Gastrocnemius medialis (tissue), 4 donors: ENCODE measurements at regions not wholly inside any gene's neighbourhood (a gene's known extent, or its start where the extent isn't known, plus 50 kb on each side); places are given as distances from the start of the nearest gene placed in this dataset.

Experiments
- ATAC-seq, 2 donors: fragments of 150-250 bp; one replicate each; pipeline ENCODE4 v1.9.1; 2016
- DNase-seq, 2 donors: peaks; one replicate each; pipeline ENCODE4 v3.0.0-alpha.2; 2019
- H3K27ac ChIP-seq, 4 donors: fragments of 200-600 bp; sonication (generic); 1 replicate in 1 of 4; 2 replicates in 3 of 4; pipeline ENCODE4 v1.5.1; 2016 to 2018; ENCODE audit warnings: mild to moderate bottlenecking in 2 of 4, moderate library complexity in 1 of 4
- H3K27me3 ChIP-seq, 3 donors: fragments of 200-600 bp; sonication (generic) in 2 of 3; 1 replicate in 1 of 3; 2 replicates in 2 of 3; pipeline versions ENCODE4 v1.5.1 to v1.6.0; 2016 to 2019; ENCODE audit warnings: mild to moderate bottlenecking in 1 of 3, moderate library complexity in 1 of 3
- H3K36me3 ChIP-seq, 2 donors: fragments of 200-600 bp; sonication (generic) in 1 of 2; one replicate each; pipeline ENCODE4 v1.5.1; 2017 to 2018
- H3K4me1 ChIP-seq, 2 donors: fragments of 200-600 bp; sonication (generic) in 1 of 2; one replicate each; pipeline ENCODE4 v1.5.1; 2016 to 2017; ENCODE audit warnings: mild to moderate bottlenecking in 2 of 2
- H3K4me3 ChIP-seq, 4 donors: fragments of 200-600 bp; sonication (generic) in 3 of 4; 1 replicate in 1 of 4; 2 replicates in 3 of 4; pipeline ENCODE4 v1.5.1; 2016 to 2019; ENCODE audit warnings: mild to moderate bottlenecking in 2 of 4
- H3K9me3 ChIP-seq, 3 donors: fragments of 200-600 bp; sonication (generic) in 2 of 3; 1 replicate in 1 of 3; 2 replicates in 2 of 3; pipeline ENCODE4 v1.5.1; 2016 to 2019
- POLR2A ChIP-seq, 2 donors: fragments of 450-650 bp; IDR thresholded peaks; one replicate each; pipeline ENCODE4 v1.6.1; 2017; ENCODE audit warnings: antibody characterized with exemption in 2 of 2, mild to moderate bottlenecking in 2 of 2, moderate library complexity in 2 of 2
- in situ Hi-C, 4 donors: fragments of 200-750 bp; cut with MboI; loops; one replicate each; pipeline versions ENCODE4 v1.15.0 to v1.8.0; 2017; ENCODE audit warnings: low sequenced_read_pairs in 4 of 4
- intact Hi-C: fragments of 100-400 bp; cut with DNase I; formaldehyde crosslinking; loops from one replicate; pipeline ENCODE4 v1.15.1; 2023; ENCODE audit warnings: low total_unique reads
- TF ChIP-seq, protein P1 (sequence below), 5 experiments: fragments of 450-650 bp in 3 of 5; fragments of 200-600 bp in 2 of 5; sonication (generic) in 2 of 5; IDR thresholded peaks in 4 of 5; conservative IDR thresholded peaks in 1 of 5; 1 replicate in 4 of 5; 2 replicates in 1 of 5; pipeline ENCODE4 v1.5.1; 2016 to 2019; ENCODE audit warnings: antibody characterized with exemption in 5 of 5, mild to moderate bottlenecking in 3 of 5, moderate library complexity in 3 of 5

DNA sequence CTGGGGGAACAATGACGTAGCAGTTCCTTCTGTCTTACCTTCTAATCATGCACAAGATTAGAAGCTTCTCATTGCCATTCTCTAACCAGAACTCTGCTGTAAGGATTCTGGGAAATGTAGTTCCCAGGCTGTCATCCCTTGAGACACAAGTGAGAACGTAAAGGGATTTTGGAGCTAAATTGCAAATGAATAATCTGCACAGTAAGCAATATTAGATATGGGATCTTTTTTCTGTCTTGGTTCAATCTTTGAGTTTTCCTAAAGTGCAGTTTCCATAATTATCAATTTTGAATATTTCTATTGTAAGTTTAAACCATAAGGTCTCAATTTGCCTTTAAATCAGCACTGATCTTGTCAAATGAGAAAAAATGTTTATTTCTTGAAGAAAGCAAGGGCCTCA, 189.7 kb upstream of the PLPPR1 start:
- no peaks in the 10 kb centered on the region for H3K4me1 ChIP-seq
- intact Hi-C loops, result no loop called here
- no peaks in the 10 kb centered on the region for H3K36me3 ChIP-seq
- no peak for ATAC-seq
- H3K9me3 ChIP-seq, result no peaks in the 10 kb centered on the region
- in situ Hi-C loops, result no loop called here
- no peak overlapping the region for H3K4me3 ChIP-seq
- no peak for DNase-seq
- TF ChIP-seq, protein P1, sequence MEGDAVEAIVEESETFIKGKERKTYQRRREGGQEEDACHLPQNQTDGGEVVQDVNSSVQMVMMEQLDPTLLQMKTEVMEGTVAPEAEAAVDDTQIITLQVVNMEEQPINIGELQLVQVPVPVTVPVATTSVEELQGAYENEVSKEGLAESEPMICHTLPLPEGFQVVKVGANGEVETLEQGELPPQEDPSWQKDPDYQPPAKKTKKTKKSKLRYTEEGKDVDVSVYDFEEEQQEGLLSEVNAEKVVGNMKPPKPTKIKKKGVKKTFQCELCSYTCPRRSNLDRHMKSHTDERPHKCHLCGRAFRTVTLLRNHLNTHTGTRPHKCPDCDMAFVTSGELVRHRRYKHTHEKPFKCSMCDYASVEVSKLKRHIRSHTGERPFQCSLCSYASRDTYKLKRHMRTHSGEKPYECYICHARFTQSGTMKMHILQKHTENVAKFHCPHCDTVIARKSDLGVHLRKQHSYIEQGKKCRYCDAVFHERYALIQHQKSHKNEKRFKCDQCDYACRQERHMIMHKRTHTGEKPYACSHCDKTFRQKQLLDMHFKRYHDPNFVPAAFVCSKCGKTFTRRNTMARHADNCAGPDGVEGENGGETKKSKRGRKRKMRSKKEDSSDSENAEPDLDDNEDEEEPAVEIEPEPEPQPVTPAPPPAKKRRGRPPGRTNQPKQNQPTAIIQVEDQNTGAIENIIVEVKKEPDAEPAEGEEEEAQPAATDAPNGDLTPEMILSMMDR (IDR thresholded peaks at IDR 0.05 in 4 of 5, conservative IDR thresholded peaks at IDR 0.05 in 1 of 5), result no peak
- TF ChIP-seq POLR2A (IDR thresholded peaks at IDR 0.05), result no peak
- H3K27ac ChIP-seq, result no peak overlapping the region
- H3K27me3 ChIP-seq, result no peaks in the 10 kb centered on the region

DNA sequence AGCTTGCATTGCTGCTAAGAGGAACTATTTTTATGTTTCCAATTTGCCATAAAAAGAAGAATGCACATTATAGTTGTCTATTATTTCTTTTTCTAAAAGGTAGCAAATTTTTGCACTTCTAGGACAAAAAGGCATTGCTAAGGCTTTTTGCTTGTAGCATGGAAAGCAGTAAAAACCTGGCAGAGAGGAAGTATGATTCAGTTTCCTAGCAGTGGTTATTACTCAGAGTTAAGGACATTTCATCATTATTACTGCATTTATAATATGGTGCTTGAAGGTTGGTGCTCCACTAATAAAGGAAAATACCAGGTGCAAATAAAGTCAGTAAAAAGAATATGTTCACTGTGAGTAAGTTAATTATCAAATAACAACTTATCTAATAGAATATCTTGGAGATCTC, 179.8 kb upstream of the PLPPR1 start:
- Histone ChIP-seq H3K9me3 (no peaks in the 10 kb centered on the region), H3K27ac (no peak overlapping the region), H3K36me3 (no peaks in the 10 kb centered on the region), H3K4me1 (no peaks in the 10 kb centered on the region), H3K27me3 (no peaks in the 10 kb centered on the region), H3K4me3 (no peak overlapping the region)
- ATAC-seq (no peak), DNase-seq (no peak)
- intact Hi-C loops, result no loop called here
- TF ChIP-seq, protein P1 (IDR thresholded peaks at IDR 0.05 in 4 of 5, conservative IDR thresholded peaks at IDR 0.05 in 1 of 5), result no peak
- no peak for TF ChIP-seq POLR2A (IDR thresholded peaks at IDR 0.05)
- in situ Hi-C loops, result no loop called here

DNA sequence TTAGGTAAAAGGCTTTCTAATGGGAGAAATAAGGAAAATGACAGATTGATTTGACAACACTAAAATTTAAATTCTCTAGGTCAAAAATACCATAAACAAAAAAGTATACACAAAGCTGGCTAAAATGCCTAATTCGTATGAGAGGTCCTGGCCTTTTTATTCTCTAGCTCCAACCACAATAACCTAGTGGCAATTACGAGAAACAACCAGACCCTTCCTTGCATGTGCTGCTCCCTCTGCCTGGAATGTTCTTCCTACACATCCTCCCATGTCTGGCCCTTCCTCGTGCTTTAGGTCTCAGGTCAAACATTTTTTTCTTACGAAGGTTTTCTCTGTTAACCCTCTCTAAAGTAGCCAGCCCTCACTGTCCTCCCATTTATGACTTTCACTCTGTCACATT, 176.4 kb upstream of the PLPPR1 start:
- H3K4me3 ChIP-seq, result no peak overlapping the region
- H3K27me3 ChIP-seq, result no peaks in the 10 kb centered on the region
- ATAC-seq (no peak), DNase-seq (no peak)
- H3K27ac ChIP-seq, result no peak overlapping the region
- intact Hi-C loops (no loop called here), in situ Hi-C loops (no loop called here)
- H3K36me3 ChIP-seq, result no peaks in the 10 kb centered on the region
- no peak for TF ChIP-seq POLR2A (IDR thresholded peaks at IDR 0.05)
- TF ChIP-seq, protein P1 (IDR thresholded peaks at IDR 0.05 in 4 of 5, conservative IDR thresholded peaks at IDR 0.05 in 1 of 5), result no peak
- H3K4me1 ChIP-seq, result no peaks in the 10 kb centered on the region
- H3K9me3 ChIP-seq, result no peaks in the 10 kb centered on the region

DNA sequence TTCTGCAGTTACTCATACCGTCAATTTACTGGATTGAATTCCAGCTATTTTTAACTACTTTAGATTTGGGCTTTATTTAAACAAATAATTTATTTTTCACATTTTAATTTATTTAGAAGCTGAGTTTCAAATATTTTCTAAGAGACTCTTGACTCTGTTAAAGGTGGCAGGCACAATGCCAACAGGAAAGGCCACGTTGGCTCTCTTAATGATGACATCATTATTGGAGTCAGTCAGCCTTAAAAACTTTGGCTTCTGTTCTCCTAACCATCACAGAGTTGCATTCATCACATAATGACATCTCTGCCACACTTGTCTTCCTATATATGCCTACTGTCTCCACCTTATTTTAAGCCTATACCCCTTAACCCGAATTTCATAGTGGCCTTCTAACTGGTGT, 172.3 kb upstream of the PLPPR1 start:
- H3K4me1 ChIP-seq, result no peaks in the 10 kb centered on the region
- H3K9me3 ChIP-seq, result peaks cover 0 to 6% (median 0%) of the 10 kb centered on the region in 3 donors
- DNase-seq (no peak), ATAC-seq (no peak)
- no peaks in the 10 kb centered on the region for H3K36me3 ChIP-seq
- H3K4me3 ChIP-seq, result no peak overlapping the region
- in situ Hi-C loops, result no loop called here
- TF ChIP-seq, protein P1 (IDR thresholded peaks at IDR 0.05 in 4 of 5, conservative IDR thresholded peaks at IDR 0.05 in 1 of 5), result no peak
- TF ChIP-seq POLR2A (IDR thresholded peaks at IDR 0.05), result no peak
- H3K27ac ChIP-seq, result no peak overlapping the region
- intact Hi-C loops, result no loop called here
- no peaks in the 10 kb centered on the region for H3K27me3 ChIP-seq

DNA sequence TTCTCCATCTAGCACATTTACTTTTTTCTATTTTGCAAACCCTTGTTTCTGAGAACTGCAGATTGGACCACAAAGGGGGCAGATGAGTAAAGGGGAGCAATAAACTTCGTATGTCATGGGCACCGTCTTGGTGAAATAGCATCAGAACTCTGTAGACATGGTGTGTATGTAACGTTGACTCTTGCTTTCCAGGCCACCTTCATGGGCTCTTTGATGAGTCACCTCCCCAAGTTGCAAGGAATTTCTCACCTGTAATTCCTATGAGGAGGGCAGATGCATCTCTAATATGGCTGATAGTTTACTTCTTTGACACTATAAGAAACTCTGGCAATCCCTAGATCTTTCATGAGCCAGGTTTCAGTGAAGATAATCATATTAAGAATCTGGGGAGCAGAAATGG, 163.4 kb upstream of the PLPPR1 start:
- intact Hi-C loops, result no loop called here
- no peak for TF ChIP-seq POLR2A (IDR thresholded peaks at IDR 0.05)
- TF ChIP-seq, protein P1 (IDR thresholded peaks at IDR 0.05 in 4 of 5, conservative IDR thresholded peaks at IDR 0.05 in 1 of 5), result no peak
- DNase-seq (no peak), ATAC-seq (no peak)
- H3K27ac ChIP-seq, result no peak overlapping the region
- no peak overlapping the region for H3K4me3 ChIP-seq
- H3K4me1 ChIP-seq, result no peaks in the 10 kb centered on the region
- no peaks in the 10 kb centered on the region for H3K27me3 ChIP-seq
- in situ Hi-C loops, result no loop called here
- H3K9me3 ChIP-seq, result peaks cover 0 to 6% (median 0%) of the 10 kb centered on the region in 3 donors
- no peaks in the 10 kb centered on the region for H3K36me3 ChIP-seq
